DOHH2 (cell line): ENCODE measurements at regions not wholly inside any gene's neighbourhood (a gene's known extent, or its start where the extent isn't known, plus 50 kb on each side); places are given as distances from the start of the nearest gene placed in this dataset.

Experiments
- H3F3A ChIP-seq: fragments of 200-600 bp; sonication (generic), shearing (Covaris generic); 2 replicates; pipeline ENCODE4 v1.6.0; 2016; ENCODE audit warnings: antibody characterized with exemption, mild to moderate bottlenecking; ENCODE audit not compliant: control insufficient read depth, insufficient read depth
- H3K27ac ChIP-seq: fragments of 200-600 bp; sonication (generic); 2 replicates; pipeline ENCODE4 v1.5.1; 2014; ENCODE audit warnings: low read depth, mild to moderate bottlenecking, low read length, moderate library complexity
- H3K27me3 ChIP-seq: fragments of 200-600 bp; sonication (generic); 2 replicates; pipeline ENCODE4 v1.6.1; 2014; ENCODE audit warnings: mild to moderate bottlenecking, low read length, mixed read lengths; ENCODE audit not compliant: control insufficient read depth
- H3K36me3 ChIP-seq: fragments of 200-600 bp; sonication (generic); 2 replicates; pipeline ENCODE4 v1.6.1; 2014; ENCODE audit warnings: mild to moderate bottlenecking, low read length, moderate library complexity, mixed read lengths; ENCODE audit not compliant: control insufficient read depth
- H3K4me1 ChIP-seq: fragments of 200-600 bp; sonication (generic); 2 replicates; pipeline ENCODE4 v1.6.1; 2014; ENCODE audit warnings: mild to moderate bottlenecking, low read length, mixed read lengths; ENCODE audit not compliant: control insufficient read depth
- H3K4me2 ChIP-seq: fragments of 200-600 bp; sonication (generic); 2 replicates; pipeline ENCODE4 v1.6.0; 2014; ENCODE audit warnings: mild to moderate bottlenecking, low read length, moderate library complexity
- H3K4me3 ChIP-seq: fragments of 200-600 bp; sonication (generic); 2 replicates; pipeline ENCODE4 v1.5.1; 2014; ENCODE audit warnings: mild to moderate bottlenecking, low read length, mixed read lengths
- H3K79me2 ChIP-seq: fragments of 200-600 bp; sonication (generic); 2 replicates; pipeline ENCODE4 v1.6.1; 2014; ENCODE audit warnings: mild to moderate bottlenecking, low read length, mixed read lengths; ENCODE audit not compliant: control insufficient read depth
- H3K9me2 ChIP-seq: fragments of 200-600 bp; sonication (generic); replicated peaks from 2 replicates; pipeline ENCODE4 v1.6.1; 2014; ENCODE audit warnings: mild to moderate bottlenecking, low read length, mixed read lengths; ENCODE audit not compliant: control insufficient read depth
- H3K9me3 ChIP-seq: fragments of 200-600 bp; sonication (generic); 2 replicates; pipeline ENCODE4 v1.6.1; 2014; ENCODE audit warnings: antibody characterized with exemption, low read length, mixed read lengths; ENCODE audit not compliant: control insufficient read depth, insufficient read depth
- H4K20me1 ChIP-seq: fragments of 200-600 bp; sonication (generic); 2 replicates; pipeline ENCODE4 v1.6.0; 2014; ENCODE audit warnings: low read depth, mild to moderate bottlenecking, antibody characterized with exemption, low read length, moderate library complexity; ENCODE audit not compliant: control insufficient read depth, insufficient read depth
- CTCF ChIP-seq: fragments of 200-600 bp; sonication (generic); IDR thresholded peaks from one replicate; pipeline ENCODE4 v1.5.1; 2014; ENCODE audit warnings: antibody characterized with exemption, mild to moderate bottlenecking, low read depth, low read length; ENCODE audit not compliant: poor library complexity, severe bottlenecking
- EZH2phosphoT487 ChIP-seq: fragments of 200-600 bp; sonication (generic); IDR thresholded peaks from 2 replicates; pipeline ENCODE4 v1.6.1; 2017; ENCODE audit warnings: borderline replicate concordance, mild to moderate bottlenecking, antibody characterized with exemption, low read length, moderate library complexity, mixed read lengths

- Histone ChIP-seq H3K27ac (no peak overlapping the region), H3K4me1 (no peaks in the 10 kb centered on the region), H3K27me3 (no peaks in the 10 kb centered on the region), H3K4me2 (no peak overlapping the region), H3K9me3 (no peaks in the 10 kb centered on the region), H4K20me1 (no peaks in the 10 kb centered on the region), H3K9me2 (no peaks in the 10 kb centered on the region), H3F3A (no peaks in the 10 kb centered on the region), H3K36me3 (no peaks in the 10 kb centered on the region), H3K79me2 (no peaks in the 10 kb centered on the region), H3K4me3 (no peak overlapping the region)
- TF ChIP-seq CTCF (no peak), EZH2phosphoT487 (no peak)
Observed at GRCh38 chr10:64505501-64505900, 984.3 kb downstream of the REEP3 start.

DNA sequence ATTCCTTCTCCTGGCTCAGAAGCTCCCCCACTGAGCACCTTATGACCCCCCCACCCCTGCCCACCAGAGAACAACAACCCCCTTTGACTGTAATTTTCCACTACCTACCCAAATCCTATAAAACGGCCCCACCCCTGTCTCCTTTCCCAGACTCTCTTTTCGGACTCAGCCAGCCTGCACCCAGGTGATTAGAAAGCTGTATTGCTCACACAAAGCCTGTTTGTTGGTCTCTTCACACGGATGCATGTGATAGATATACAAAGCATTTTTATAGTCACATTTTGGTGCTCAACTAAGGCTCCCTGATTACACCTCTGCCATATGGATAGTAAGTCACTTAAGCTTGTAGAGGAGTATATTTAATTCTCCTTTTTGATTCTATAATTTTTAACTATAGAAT lies 985.8 kb downstream of the REEP3 start:
- Histone ChIP-seq H3K27me3 (no peaks in the 10 kb centered on the region), H4K20me1 (no peaks in the 10 kb centered on the region), H3F3A (no peaks in the 10 kb centered on the region), H3K4me3 (no peak overlapping the region), H3K9me3 (no peaks in the 10 kb centered on the region), H3K4me1 (no peaks in the 10 kb centered on the region), H3K36me3 (no peaks in the 10 kb centered on the region), H3K79me2 (no peaks in the 10 kb centered on the region), H3K4me2 (no peak overlapping the region), H3K9me2 (no peaks in the 10 kb centered on the region), H3K27ac (no peak overlapping the region)
- TF ChIP-seq CTCF, result no peak
- no peak for TF ChIP-seq EZH2phosphoT487

GRCh38 chr10:64507651-64508028 lies 986.4 kb downstream of the REEP3 start:
- Histone ChIP-seq H3K9me3 (no peaks in the 10 kb centered on the region), H3F3A (no peaks in the 10 kb centered on the region), H3K4me1 (no peaks in the 10 kb centered on the region), H3K79me2 (no peaks in the 10 kb centered on the region), H3K36me3 (no peaks in the 10 kb centered on the region), H3K9me2 (no peaks in the 10 kb centered on the region), H3K4me3 (no peak overlapping the region), H4K20me1 (no peaks in the 10 kb centered on the region), H3K4me2 (no peak overlapping the region), H3K27me3 (no peaks in the 10 kb centered on the region), H3K27ac (no peak overlapping the region)
- TF ChIP-seq EZH2phosphoT487, result no peak
- TF ChIP-seq CTCF, result no peak

GRCh38 chr10:64508029-64508661 lies 986.9 kb downstream of the REEP3 start:
- H3K4me3 ChIP-seq, result no peak overlapping the region
- no peaks in the 10 kb centered on the region for H3K4me1 ChIP-seq
- H3K4me2 ChIP-seq, result no peak overlapping the region
- H3K79me2 ChIP-seq, result no peaks in the 10 kb centered on the region
- no peaks in the 10 kb centered on the region for H3K27me3 ChIP-seq
- no peak overlapping the region for H3K27ac ChIP-seq
- H3K36me3 ChIP-seq, result no peaks in the 10 kb centered on the region
- no peaks in the 10 kb centered on the region for H3F3A ChIP-seq
- no peaks in the 10 kb centered on the region for H4K20me1 ChIP-seq
- no peaks in the 10 kb centered on the region for H3K9me3 ChIP-seq
- TF ChIP-seq EZH2phosphoT487, result no peak
- no peak for TF ChIP-seq CTCF
- H3K9me2 ChIP-seq, result no peaks in the 10 kb centered on the region
